ENCODE measurements at regions not wholly inside any gene's neighbourhood (a gene's known extent, or its start where the extent isn't known, plus 50 kb on each side); places are given as distances from the start of the nearest gene placed in this dataset.

DNA sequence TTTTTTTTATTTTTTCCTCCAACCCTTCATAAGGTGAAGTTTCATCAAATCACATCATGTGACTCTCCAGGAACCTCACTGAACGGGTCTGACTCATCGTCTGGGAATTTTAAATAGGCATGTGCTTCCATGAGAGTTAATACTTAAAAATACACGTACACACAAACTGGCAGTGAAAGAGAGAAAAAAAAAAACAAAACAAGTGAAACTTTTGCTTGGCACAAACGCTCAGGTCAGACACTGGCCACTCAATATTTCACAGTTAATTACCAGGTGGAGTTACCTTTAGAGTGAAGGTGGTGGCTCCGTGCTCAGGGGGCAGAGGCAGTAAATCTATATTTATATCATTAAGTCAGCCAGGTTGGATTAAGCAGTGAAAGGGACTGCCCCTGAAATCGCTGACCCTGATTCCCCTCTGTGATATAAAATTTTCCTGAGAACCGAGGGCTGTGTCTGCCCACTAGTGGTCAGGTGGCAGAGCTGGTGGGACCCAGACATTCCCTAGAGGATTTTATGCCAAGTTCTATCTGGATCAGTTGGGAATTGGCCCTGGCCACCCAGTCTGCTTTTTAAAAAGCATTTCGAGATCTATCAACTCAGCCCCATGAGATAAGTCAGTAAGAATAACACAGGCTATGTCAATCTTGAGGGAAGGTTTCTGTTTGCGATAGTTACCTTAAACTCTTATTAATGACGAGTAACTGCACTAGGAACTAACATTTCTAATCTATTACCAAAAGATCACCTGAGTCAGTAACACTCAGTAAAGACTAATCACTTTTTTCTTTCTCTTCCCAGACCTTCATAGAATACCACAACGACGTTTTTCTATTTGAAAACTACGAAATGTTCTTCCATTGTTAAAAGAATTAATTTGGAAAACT, 259.1 kb downstream of the HDGFL1 start:
- no peaks in the 10 kb centered on the region for H3K9me3 ChIP-seq (replicated peaks)
- H3K27ac ChIP-seq = peak overlapping the region; percentile 79
- H3K4me1 ChIP-seq = peaks cover 19% of the 10 kb centered on the region
- no peaks in the 10 kb centered on the region for H3K36me3 ChIP-seq
- DNase-seq = peak; percentile 64 to 79
- 0 out of 2 replicates have a peak overlapping the region, but pooled peaks have one; percentile 13 for H3K4me3 ChIP-seq
- H3K27me3 ChIP-seq = no peaks in the 10 kb centered on the region

DNA sequence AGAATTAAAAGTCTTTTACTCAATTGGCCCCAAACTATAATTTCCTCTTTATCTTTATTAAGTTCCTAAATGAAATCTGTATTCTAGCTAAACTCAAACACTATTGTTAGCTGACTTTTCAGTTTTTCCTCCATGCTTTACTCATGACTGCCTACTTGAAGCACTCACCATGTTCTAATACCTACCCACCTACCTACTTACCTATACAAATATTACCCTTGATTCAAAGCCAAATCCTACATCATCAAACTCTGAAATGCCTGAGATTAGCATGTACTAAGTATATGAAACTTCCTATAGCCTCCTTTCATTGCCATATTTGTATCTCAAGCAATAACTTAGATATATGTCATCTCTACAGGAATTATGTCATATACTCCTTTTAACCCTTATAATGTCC, 259.7 kb downstream of the HDGFL1 start:
- Histone ChIP-seq H3K36me3 (no peaks in the 10 kb centered on the region), H3K9me3 (replicated peaks) (no peaks in the 10 kb centered on the region), H3K27ac (peak overlapping the region; percentile 79)

DNA sequence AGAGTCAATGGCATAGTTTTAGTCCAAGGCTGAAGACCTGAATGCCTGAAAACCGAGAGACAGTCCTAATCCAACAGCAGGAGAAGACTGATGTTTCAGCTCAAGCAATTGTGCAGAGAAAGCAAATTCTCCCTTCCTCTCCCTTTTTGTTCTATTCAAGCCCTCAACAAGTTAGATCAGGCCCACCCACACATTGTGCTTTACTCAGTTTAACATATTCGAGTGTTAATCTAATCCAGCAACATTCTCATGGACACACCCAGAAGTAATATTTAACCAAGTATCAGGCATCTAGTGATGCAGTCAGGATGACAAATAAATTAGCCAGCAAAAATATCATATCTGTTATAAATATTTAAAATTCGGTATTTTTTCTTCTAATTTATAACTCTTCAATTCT, 261.1 kb downstream of the HDGFL1 start:
- Histone ChIP-seq H3K27ac (no peak overlapping the region), H3K4me3 (no peak overlapping the region), H3K4me1 (peaks cover 19% of the 10 kb centered on the region), H3K27me3 (no peaks in the 10 kb centered on the region), H3K9me3 (replicated peaks) (no peaks in the 10 kb centered on the region), H3K36me3 (no peaks in the 10 kb centered on the region)
- DNase-seq = no peak

More for the DNA sequence above, 259.7 kb downstream of the HDGFL1 start:
- H3K4me3 ChIP-seq = no peak overlapping the region
- no peaks in the 10 kb centered on the region for H3K27me3 ChIP-seq
- no peak for DNase-seq
- H3K4me1 ChIP-seq = peaks cover 19% of the 10 kb centered on the region

DNA sequence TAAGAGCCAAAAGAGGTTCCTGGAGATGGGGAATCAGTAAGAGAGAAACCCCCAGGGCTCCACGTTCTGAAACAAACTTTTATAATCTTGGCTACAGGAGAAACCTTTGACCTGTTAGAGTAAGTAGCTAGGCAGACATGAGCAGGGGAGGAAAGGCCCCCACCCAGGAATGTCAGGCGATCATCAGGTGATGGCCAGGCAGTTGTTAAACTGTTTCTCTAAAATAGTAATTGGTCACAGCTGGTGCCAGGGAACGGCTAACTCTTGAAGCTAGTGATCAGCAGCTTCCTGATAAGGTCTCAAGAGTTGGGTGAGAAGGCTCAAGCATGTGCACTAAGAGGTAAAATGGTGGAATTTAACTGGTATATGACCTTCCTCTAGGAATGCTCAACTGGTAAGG, 263.8 kb downstream of the HDGFL1 start:
- Histone ChIP-seq H3K27me3 (no peaks in the 10 kb centered on the region), H3K4me1 (peaks cover 9% of the 10 kb centered on the region), H3K9me3 (replicated peaks) (no peaks in the 10 kb centered on the region), H3K4me3 (no peak overlapping the region), H3K36me3 (no peaks in the 10 kb centered on the region), H3K27ac (no peak overlapping the region)
- DNase-seq = no peak

DNA sequence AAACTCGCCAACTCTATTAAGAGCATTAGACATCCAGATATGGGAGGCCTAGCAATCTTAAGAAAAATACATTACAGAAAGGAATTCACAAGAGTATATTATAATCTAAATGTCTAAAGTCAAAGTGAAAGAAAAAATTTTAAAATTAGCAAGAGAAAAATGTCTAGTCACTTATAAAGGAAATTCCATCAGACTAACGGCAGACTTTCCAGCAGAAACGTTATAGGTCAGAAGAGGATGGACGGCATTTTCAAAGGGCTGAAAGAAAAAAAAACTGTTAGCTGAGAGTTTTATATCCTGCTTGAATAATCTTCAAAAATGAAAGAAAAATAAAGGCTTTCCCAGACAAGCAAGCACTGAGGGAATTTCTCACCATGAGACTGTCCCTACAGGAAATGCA, 269.0 kb downstream of the HDGFL1 start:
- Histone ChIP-seq H3K27ac (no peak overlapping the region), H3K27me3 (no peaks in the 10 kb centered on the region), H3K4me1 (no peaks in the 10 kb centered on the region), H3K4me3 (no peak overlapping the region), H3K36me3 (no peaks in the 10 kb centered on the region), H3K9me3 (replicated peaks) (no peaks in the 10 kb centered on the region)
- peak in 1 of 2 experiments; percentile 9 for DNase-seq

DNA sequence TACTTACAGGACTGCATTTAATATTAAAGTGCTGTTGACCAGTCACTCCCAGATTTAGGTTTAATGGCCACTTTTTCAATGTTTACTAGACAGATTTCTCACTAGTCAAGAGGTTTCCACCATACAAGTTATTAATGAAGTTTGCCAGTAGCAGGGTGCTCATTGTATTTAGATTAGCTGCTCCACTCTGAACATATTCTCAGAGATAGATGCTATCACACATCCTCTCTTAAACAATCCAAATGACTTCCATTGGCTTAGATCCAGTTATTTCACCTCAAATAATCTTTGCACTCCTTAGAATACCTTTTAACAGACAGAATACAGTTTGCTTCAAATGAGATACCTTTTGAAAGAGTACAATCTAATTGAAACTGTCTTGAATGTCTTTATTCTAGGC, 276.1 kb downstream of the HDGFL1 start:
- H3K27me3 ChIP-seq = no peaks in the 10 kb centered on the region
- H3K4me1 ChIP-seq = no peaks in the 10 kb centered on the region
- no peaks in the 10 kb centered on the region for H3K9me3 ChIP-seq (replicated peaks)
- no peaks in the 10 kb centered on the region for H3K36me3 ChIP-seq
- DNase-seq = no peak
- H3K27ac ChIP-seq = no peak overlapping the region
- no peak overlapping the region for H3K4me3 ChIP-seq

DNA sequence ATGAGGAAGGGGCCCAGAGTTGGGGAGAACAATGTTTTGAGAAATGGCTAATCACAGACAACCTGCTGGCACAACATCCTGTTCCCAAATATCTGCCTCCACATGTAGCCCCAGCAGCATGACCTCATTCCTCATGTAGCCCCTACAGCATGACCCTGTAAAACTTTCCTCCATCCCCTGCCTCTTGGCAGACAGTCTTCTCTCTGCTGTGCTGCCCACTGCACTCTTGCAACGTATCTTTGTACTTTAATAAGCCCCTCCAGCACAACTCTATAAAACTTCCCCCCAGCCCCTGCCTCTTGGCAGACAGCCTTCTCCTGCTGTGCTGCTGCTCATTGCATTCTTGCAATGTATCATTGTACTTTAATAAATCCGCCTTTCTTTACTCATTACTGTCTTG, 278.8 kb downstream of the HDGFL1 start:
- Histone ChIP-seq H3K4me3 (no peak overlapping the region), H3K27me3 (no peaks in the 10 kb centered on the region), H3K36me3 (no peaks in the 10 kb centered on the region), H3K27ac (no peak overlapping the region), H3K9me3 (replicated peaks) (no peaks in the 10 kb centered on the region), H3K4me1 (no peaks in the 10 kb centered on the region)
- no peak for DNase-seq

DNA sequence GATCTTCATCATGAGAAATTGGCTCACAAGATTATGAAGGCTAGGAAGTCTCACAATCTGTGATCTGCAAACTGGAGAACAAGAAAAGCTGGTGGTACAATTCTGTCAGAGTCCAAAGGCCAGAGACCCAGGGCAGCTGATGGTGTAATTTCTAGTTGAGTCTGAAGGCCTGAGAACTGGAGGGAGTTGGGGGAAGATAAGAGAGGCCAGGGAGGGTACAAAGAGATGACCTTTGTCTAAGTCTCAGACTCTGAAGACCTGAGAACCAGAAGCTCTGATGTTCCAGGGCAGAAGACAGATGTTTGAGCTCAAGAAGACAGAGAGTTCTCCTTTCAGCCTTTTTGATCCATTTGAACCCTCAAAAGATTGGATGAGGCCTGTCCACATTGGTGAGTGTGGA, 280.6 kb downstream of the HDGFL1 start:
- Histone ChIP-seq H3K27ac (no peak overlapping the region), H3K36me3 (no peaks in the 10 kb centered on the region), H3K9me3 (replicated peaks) (no peaks in the 10 kb centered on the region), H3K4me3 (no peak overlapping the region), H3K27me3 (no peaks in the 10 kb centered on the region), H3K4me1 (no peaks in the 10 kb centered on the region)
- DNase-seq = no peak

DNA sequence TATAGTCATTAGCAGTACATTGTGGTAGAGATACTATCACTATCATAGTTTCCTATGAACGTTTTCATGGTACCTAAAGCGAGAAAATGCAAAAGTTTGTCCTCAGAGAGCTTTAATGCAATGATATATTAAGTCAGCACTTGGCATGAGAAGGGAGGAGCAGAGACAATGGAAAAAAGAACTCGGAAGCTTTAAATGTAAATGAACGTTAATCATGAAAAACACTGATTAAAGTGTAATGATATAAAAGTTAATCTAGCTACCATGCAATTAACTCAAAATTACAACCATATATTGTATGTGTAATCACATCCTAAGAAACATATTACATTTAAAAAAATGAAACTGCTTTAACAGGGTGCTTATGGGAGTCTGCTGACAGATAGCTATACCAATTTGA, 282.7 kb downstream of the HDGFL1 start:
- Histone ChIP-seq H3K27me3 (no peaks in the 10 kb centered on the region), H3K4me1 (no peaks in the 10 kb centered on the region), H3K36me3 (no peaks in the 10 kb centered on the region), H3K9me3 (replicated peaks) (no peaks in the 10 kb centered on the region), H3K4me3 (no peak overlapping the region), H3K27ac (no peak overlapping the region)
- DNase-seq = no peak

DNA sequence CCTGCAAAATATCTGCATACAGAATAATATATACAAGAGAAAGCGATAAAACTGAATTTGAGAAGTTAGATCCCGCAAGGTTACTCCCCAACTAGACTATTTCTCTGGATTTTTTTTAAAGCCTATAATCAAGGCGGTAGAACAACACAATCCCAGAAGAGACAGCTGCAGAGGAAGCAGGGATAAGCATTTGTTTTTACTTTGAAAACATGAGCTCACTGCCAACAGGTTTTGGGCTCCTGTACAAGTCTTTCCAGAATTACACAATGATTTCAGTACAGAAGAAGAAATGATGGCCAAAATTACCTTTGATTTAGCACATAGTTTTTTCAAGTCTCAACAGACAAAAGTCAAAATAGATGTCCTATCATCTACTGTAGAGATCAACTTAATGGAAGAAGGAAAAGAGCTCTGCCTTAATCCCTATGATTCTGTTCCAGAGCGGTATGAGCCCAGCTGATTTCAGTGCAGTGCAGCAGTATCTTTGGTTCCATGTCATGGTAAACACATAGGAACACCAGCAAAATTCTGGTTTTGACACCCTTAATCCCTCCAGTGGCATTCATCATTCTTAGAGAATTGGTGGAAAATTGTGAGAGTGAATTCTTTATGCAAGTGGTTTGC, 304.3 kb downstream of the HDGFL1 start:
- H3K27me3 ChIP-seq = no peaks in the 10 kb centered on the region
- peaks cover 15% of the 10 kb centered on the region for H3K4me1 ChIP-seq
- no peaks in the 10 kb centered on the region for H3K9me3 ChIP-seq (replicated peaks)
- peak overlapping the region; percentile 90 for H3K27ac ChIP-seq
- no peaks in the 10 kb centered on the region for H3K36me3 ChIP-seq
- DNase-seq = peak; percentile 47 to 73
- H3K4me3 ChIP-seq = 0 out of 2 replicates have a peak overlapping the region, but pooled peaks have one; percentile 3

DNA sequence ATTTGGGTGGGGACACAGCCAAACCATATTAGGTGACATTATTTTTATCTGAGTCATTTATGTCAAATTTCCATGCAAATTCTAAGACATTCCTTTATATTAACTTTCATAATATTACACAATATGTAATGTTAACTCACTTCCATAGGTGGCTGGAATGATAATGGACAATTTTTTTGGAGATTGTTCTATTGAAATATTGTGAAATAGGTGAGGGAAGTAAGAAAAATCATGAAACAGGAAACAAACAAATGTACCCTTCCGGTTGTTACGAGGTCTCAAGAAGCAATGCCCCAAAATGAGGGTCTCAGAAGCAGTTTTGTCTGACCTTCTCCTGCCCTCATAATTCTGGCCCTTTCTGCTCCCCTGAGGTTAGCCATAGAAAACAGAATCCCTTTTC, 306.5 kb downstream of the HDGFL1 start:
- H3K27me3 ChIP-seq = no peaks in the 10 kb centered on the region
- H3K27ac ChIP-seq = no peak overlapping the region
- DNase-seq = no peak
- H3K4me3 ChIP-seq = no peak overlapping the region
- no peaks in the 10 kb centered on the region for H3K9me3 ChIP-seq (replicated peaks)
- H3K4me1 ChIP-seq = peaks cover 22% of the 10 kb centered on the region
- H3K36me3 ChIP-seq = no peaks in the 10 kb centered on the region

DNA sequence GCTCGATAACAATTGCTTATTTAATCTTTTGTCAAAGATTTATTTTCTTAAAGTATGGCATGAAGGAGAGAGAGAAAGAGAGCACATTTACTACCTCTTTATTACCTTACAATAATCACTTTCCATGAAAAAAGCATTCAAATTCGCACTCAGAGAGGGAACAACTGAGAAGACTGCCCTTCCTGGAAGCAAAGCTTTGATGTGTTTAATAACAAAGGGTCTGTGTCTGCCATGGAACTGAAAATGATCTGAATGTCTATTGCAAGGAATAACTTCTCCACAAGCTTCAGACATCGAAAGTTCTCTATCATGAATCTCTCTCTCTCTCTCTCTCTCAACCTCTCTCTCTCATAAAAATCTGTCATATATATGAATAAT, 308.9 kb downstream of the HDGFL1 start:
- Histone ChIP-seq H3K27ac (no peak overlapping the region), H3K4me1 (peaks cover 22% of the 10 kb centered on the region), H3K4me3 (no peak overlapping the region), H3K36me3 (no peaks in the 10 kb centered on the region), H3K9me3 (replicated peaks) (no peaks in the 10 kb centered on the region), H3K27me3 (no peaks in the 10 kb centered on the region)
- DNase-seq = no peak

DNA sequence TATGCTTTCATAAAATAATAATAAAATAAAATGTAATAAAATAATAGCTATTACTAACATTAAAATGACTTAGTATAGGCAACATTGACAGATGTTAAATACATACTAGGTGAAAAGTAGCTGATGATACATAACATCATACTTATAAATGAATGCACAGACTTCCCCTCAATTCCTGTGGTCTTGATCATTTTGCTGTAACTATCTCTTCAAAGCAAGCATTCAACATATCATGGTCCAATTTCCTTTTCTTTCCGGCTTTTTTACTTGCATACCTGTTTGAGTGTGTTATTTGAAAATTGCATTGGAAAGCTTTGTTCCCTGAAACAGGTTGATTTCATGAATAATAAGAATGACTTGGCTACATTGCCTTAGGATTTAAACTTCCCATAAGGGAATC, 309.3 kb downstream of the HDGFL1 start:
- H3K4me1 ChIP-seq = peaks cover 19% of the 10 kb centered on the region
- H3K9me3 ChIP-seq (replicated peaks) = no peaks in the 10 kb centered on the region
- H3K27ac ChIP-seq = no peak overlapping the region
- H3K27me3 ChIP-seq = no peaks in the 10 kb centered on the region
- no peak overlapping the region for H3K4me3 ChIP-seq
- H3K36me3 ChIP-seq = no peaks in the 10 kb centered on the region
- DNase-seq = no peak

DNA sequence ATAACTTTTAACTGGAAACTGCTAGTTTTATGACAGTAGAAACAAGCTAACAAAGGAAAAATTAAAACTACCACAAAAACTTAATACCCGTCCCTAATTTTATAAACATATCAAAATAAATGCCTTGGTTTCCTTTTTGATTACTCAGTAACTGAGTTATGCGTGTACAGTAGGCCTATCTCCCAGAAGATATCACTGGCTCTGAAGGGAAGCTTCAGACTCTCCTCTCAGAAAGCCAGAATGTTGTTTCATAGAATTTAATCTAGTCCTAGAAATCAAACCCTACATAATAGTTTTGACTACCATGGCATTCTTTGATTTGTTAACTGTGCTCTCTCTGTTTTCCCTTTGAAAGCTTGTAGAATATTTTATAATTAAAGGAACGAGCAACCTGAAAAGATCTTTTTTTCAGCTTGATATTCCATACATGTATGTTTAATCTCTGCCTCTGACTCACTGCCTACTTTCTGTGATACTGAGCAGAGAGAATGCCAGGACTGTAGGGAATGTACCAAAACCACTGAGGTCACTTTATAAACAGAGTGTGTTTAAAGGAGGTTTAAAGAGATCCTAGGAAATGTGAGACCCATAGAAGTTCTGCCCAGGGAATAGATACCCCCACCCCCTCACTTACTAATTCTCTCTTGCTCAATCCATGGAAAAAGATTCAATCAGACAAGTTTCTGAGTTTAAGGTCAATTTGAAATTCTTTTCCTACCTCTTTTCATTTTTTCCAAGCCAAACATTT, 311.5 kb downstream of the HDGFL1 start:
- Histone ChIP-seq H3K27ac (peak overlapping the region; percentile 73), H3K4me3 (peak overlapping the region; percentile 7; the same call in 1 of the 2 replicates)

DNA sequence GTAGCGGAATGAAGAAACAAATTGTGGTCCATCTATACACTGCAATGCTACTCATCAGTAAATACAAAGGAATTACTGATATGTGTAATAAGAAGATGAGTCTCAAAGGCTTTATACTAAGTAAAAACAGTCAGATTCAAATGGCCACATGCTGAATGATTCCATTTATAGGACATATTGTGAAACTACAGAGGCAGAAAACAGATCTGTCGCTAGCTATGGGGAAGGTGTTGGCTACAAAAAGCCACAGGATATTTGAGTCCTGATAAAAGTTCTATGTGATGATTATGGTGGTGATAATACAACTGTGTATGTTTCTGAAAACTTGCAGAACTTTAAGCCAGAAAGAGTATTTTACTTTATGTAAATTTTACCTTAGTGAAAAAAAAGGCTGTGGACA, 313.2 kb downstream of the HDGFL1 start:
- peaks cover 19% of the 10 kb centered on the region for H3K4me1 ChIP-seq
- no peaks in the 10 kb centered on the region for H3K27me3 ChIP-seq
- no peak overlapping the region for H3K4me3 ChIP-seq
- H3K9me3 ChIP-seq (replicated peaks) = no peaks in the 10 kb centered on the region
- H3K36me3 ChIP-seq = no peaks in the 10 kb centered on the region
- H3K27ac ChIP-seq = no peak overlapping the region
- DNase-seq = no peak

More for the DNA sequence above, 311.5 kb downstream of the HDGFL1 start:
- Histone ChIP-seq H3K27me3 (no peaks in the 10 kb centered on the region), H3K4me1 (peaks cover 16% of the 10 kb centered on the region), H3K9me3 (replicated peaks) (no peaks in the 10 kb centered on the region), H3K36me3 (no peaks in the 10 kb centered on the region)
- DNase-seq = peak; percentile 48 to 77
